Astrocyte of the cerebellum (primary cell): ENCODE measurements at regions not wholly inside any gene's neighbourhood (a gene's known extent, or its start where the extent isn't known, plus 50 kb on each side); places are given as distances from the start of the nearest gene placed in this dataset.
"Not testable (repeated sequence)": the region's sequence is repeated elsewhere in the genome, so short reads cannot be mapped to it uniquely, and the experiment has no call there.

Experiments used
- DNase-seq: peaks from one replicate; pipeline ENCODE4 v3.0.0-alpha.2; 2011; ENCODE audit warnings: low read depth
- H3K4me3 ChIP-seq: 2 replicates; pipeline ENCODE4 v1.5.1; 2011; ENCODE audit warnings: mild to moderate bottlenecking, low read depth, low read length, moderate library complexity
- in situ Hi-C: cut with HindIII; loops from 2 replicates; pipeline ENCODE4 v1.10.0; 2017; ENCODE audit warnings: low sequenced_read_pairs
- TF ChIP-seq, protein P1 (sequence below): IDR thresholded peaks from 2 replicates; pipeline ENCODE4 v1.5.1; 2012; ENCODE audit warnings: low read length, low read depth, moderate library complexity, mild to moderate bottlenecking; ENCODE audit errors: missing control alignments

DNA sequence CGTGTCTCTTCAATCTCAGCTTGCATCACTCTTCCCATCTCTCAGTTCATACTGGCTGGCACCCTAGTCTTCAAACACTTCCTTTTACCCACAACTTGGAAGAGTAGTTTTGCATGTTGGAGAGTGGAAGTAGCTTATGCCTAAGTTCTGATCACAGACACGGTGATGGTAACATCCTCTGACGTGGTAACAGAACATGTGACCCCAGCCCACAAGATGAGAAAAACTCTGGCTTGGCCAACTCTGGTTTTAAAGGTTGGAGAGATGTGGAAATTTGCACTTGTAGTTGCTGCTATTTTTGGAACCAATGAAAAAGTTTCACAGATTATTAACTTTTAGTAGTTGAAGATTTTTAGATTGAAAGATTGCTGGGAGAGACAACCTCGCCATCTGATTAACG is 155.4 kb upstream of the SLC35G4 start:
- in situ Hi-C loops, result no loop called here

DNA sequence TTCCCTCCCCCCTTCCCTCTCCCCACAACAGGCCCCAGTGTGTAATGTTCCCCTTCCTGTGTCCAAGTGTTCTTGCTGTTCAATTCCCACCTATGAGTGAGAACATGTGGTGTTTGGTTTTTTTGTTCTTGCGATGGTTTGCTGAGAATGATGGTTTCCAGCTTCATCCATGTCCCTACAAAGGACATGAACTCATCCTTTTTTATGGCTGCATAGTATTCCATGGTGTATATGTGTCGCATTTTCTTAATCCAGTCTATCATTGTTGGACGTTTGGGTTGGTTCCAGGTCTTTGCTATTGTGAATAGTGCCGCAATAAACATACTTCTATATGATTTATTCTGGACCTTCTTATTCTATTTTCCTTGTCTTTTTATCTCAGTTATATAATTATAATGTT is 165.2 kb upstream of the SLC35G4 start:
- DNase-seq, H3K4me3 ChIP-seq, in situ Hi-C loops: not testable (repeated sequence)

More for the DNA sequence above, 155.4 kb upstream of the SLC35G4 start:
- no peak overlapping the region for H3K4me3 ChIP-seq
- TF ChIP-seq, protein P1, sequence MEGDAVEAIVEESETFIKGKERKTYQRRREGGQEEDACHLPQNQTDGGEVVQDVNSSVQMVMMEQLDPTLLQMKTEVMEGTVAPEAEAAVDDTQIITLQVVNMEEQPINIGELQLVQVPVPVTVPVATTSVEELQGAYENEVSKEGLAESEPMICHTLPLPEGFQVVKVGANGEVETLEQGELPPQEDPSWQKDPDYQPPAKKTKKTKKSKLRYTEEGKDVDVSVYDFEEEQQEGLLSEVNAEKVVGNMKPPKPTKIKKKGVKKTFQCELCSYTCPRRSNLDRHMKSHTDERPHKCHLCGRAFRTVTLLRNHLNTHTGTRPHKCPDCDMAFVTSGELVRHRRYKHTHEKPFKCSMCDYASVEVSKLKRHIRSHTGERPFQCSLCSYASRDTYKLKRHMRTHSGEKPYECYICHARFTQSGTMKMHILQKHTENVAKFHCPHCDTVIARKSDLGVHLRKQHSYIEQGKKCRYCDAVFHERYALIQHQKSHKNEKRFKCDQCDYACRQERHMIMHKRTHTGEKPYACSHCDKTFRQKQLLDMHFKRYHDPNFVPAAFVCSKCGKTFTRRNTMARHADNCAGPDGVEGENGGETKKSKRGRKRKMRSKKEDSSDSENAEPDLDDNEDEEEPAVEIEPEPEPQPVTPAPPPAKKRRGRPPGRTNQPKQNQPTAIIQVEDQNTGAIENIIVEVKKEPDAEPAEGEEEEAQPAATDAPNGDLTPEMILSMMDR, result no peak
- no peak for DNase-seq

DNA sequence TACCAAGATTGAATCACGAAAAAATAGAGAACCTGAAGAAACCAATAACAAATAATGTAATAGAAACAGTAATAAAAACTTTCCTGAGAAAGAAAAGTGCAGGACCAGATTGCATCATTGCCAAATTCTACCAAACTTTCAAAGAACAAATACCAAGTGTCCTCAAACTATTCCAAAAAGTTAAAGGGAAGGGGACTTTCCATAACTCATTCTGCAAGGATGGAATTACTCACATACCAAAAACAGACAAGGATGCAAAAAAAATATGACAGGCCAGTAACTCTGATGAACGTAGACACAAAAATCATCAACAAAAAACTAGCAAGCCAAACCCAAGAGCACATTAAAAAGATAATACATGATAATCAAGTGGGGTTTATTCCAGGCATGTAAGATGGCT is 172.3 kb upstream of the SLC35G4 start:
- H3K4me3 ChIP-seq, result no peak overlapping the region
- TF ChIP-seq, protein P1, result no peak
- in situ Hi-C loops, result no loop called here
- no peak for DNase-seq

DNA sequence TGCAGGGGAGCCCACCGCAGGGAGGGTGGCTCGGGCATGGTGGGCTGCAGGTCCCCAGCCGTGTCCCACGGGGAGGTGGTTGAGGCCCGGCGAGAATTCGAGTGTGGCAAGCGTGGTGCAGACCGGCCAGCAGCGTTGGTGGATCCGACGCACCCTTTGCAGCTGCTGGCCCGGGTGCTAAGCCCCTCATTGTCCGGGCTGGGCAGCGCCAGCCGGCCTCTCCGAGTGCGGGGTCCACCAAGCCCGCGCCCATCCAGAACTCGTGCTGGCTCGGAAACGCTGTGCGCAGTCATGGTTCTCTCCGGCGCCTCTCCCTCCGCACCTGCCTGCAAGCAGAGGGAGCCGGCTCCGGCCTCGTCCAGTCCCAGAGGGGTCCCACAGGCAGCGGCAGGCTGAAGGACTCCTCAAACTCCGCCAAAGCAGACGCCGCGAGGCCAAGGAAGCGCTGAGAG is 177.0 kb upstream of the SLC35G4 start:
- TF ChIP-seq, protein P1, result no peak
- no peak overlapping the region for H3K4me3 ChIP-seq
- in situ Hi-C loops, result no loop called here
- no peak for DNase-seq

DNA sequence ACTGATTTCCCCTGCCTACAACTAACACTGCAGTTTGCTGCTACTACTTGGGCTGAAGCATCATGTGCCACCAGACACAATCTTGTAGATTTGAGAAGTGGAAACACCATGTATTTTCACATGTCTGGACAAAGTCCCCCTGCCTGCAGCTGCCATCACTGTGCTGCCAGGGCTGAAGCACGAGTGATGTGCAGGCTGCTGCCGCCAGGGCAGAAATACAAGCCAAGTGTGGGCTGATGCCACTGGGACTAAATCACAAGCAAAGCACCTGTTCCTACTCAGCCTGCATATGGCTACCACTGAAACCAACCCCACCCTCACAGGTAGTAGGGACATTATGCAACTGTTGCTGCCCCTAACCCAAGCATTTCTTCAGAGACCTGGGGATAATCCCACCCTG is 179.5 kb upstream of the SLC35G4 start:
- DNase-seq, result no peak
- in situ Hi-C loops, result no loop called here
- no peak overlapping the region for H3K4me3 ChIP-seq
- TF ChIP-seq, protein P1, result no peak

DNA sequence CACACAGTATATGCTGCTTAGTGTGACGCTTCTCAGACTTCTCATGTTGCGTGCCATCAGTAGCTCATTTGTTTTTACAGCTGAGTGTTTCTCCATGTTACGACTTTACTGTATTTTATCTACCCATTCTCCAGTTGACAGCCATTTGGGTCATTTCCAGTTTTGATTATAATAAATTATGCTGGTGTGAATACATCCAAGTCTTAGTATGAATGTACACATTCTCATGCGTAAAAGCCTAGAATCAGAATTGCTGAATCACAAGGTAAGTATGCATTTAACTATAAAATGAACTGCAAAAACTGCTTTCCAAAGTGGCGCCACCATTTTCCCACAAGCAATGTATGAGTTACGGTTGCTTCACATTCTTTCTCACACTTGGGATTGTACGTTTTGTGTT is 184.2 kb upstream of the SLC35G4 start:
- in situ Hi-C loops, result no loop called here
- DNase-seq, result no peak
- H3K4me3 ChIP-seq, result no peak overlapping the region
- TF ChIP-seq, protein P1, result no peak

DNA sequence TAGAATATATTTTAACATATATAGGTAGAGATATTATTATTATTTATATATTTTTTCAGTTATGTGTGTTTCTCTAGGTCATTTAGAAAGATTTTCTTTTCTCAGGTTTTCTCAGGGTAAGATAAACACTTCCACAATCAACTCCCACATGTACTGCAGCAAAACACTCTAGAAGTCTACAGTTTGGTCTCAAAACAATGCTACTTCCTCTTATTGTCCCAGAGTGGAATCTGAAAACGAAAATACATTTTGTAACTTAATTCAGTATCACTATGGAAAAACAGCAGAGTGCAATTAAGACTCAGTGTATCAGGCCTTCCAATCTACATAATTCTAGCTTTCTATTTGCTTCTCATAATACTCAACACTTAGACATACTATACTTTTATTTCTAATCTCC is 190.1 kb upstream of the SLC35G4 start:
- TF ChIP-seq, protein P1, result no peak
- no peak overlapping the region for H3K4me3 ChIP-seq
- in situ Hi-C loops, result no loop called here
- no peak for DNase-seq
